MM.1S (cell line): ENCODE measurements at regions not wholly inside any gene's neighbourhood (a gene's known extent, or its start where the extent isn't known, plus 50 kb on each side); places are given as distances from the start of the nearest gene placed in this dataset.

Source experiments
- DNase-seq: peaks from one replicate; pipeline ENCODE4 v3.0.0-alpha.2; 2015
- H2AFZ ChIP-seq: fragments of 300-600 bp; sonication (generic); 2 replicates; pipeline ENCODE4 v1.6.0; 2016; ENCODE audit warnings: antibody characterized with exemption, low read length
- H3F3A ChIP-seq: fragments of 300-600 bp; sonication (generic); 2 replicates; pipeline ENCODE4 v1.6.1; 2016; ENCODE audit warnings: mild to moderate bottlenecking, antibody characterized with exemption, low read length, moderate library complexity, mixed read lengths; ENCODE audit not compliant: insufficient read depth
- H3K27ac ChIP-seq: fragments of 300-600 bp; sonication (generic); 2 replicates; pipeline ENCODE4 v1.5.1; 2016; ENCODE audit warnings: mild to moderate bottlenecking, low read length
- H3K27me3 ChIP-seq: fragments of 300-600 bp; sonication (generic); replicated peaks from 2 replicates; pipeline ENCODE4 v1.6.0; 2016; ENCODE audit warnings: low read length; ENCODE audit not compliant: insufficient read depth
- H3K36me3 ChIP-seq: fragments of 300-600 bp; sonication (generic); replicated peaks from 2 replicates; pipeline ENCODE4 v1.6.1; 2016; ENCODE audit warnings: mild to moderate bottlenecking, low read length, mixed read lengths; ENCODE audit not compliant: insufficient read depth
- H3K4me1 ChIP-seq: fragments of 300-600 bp; sonication (generic); 2 replicates; pipeline ENCODE4 v1.6.1; 2016; ENCODE audit warnings: low read length, mixed read lengths
- H3K4me2 ChIP-seq: fragments of 300-600 bp; sonication (generic); 2 replicates; pipeline ENCODE4 v1.6.0; 2016; ENCODE audit warnings: low read depth, low read length
- H3K4me3 ChIP-seq: fragments of 300-600 bp; sonication (generic); 2 replicates; pipeline ENCODE4 v1.5.1; 2016; ENCODE audit warnings: low read length, mixed read lengths
- H3K79me2 ChIP-seq: fragments of 300-600 bp; sonication (generic); 2 replicates; pipeline ENCODE4 v1.6.1; 2016; ENCODE audit warnings: mixed run types, low read length, mixed read lengths
- H3K9ac ChIP-seq: fragments of 300-600 bp; sonication (generic); 2 replicates; pipeline ENCODE4 v1.6.1; 2016; ENCODE audit warnings: low read length, mixed read lengths
- H3K9me2 ChIP-seq: fragments of 300-600 bp; sonication (generic); replicated peaks from 2 replicates; pipeline ENCODE4 v1.6.1; 2016; ENCODE audit warnings: mild to moderate bottlenecking, low read length, mixed read lengths; ENCODE audit not compliant: insufficient read depth
- H3K9me3 ChIP-seq: fragments of 300-600 bp; sonication (generic); replicated peaks from 2 replicates; pipeline ENCODE4 v1.6.1; 2016; ENCODE audit warnings: mild to moderate bottlenecking, low read length, mixed read lengths; ENCODE audit not compliant: insufficient read depth
- H4K20me1 ChIP-seq: fragments of 300-600 bp; sonication (generic); 2 replicates; pipeline ENCODE4 v1.6.1; 2016; ENCODE audit warnings: mild to moderate bottlenecking, low read length, moderate library complexity, mixed read lengths; ENCODE audit not compliant: insufficient read depth
- CTCF ChIP-seq: fragments of 300-600 bp; sonication (generic); IDR thresholded peaks from 2 replicates; pipeline ENCODE4 v1.5.1; 2016; ENCODE audit warnings: antibody characterized with exemption, low read length, mixed read lengths
- EZH2 ChIP-seq: fragments of 300-600 bp; sonication (generic); optimal IDR thresholded peaks from 2 replicates; pipeline ENCODE3; 2017; ENCODE audit warnings: low read depth, mild to moderate bottlenecking, antibody characterized with exemption, low read length, mixed read lengths
- EZH2phosphoT487 ChIP-seq: fragments of 300-600 bp; sonication (generic); IDR thresholded peaks from 2 replicates; pipeline ENCODE4 v1.6.1; 2018; ENCODE audit warnings: antibody characterized with exemption, low read length

- peaks cover 37% of the 10 kb centered on the region for H3K4me1 ChIP-seq
- H3K4me2 ChIP-seq = no peak overlapping the region
- no peaks in the 10 kb centered on the region for H3K9me2 ChIP-seq
- peaks cover 31% of the 10 kb centered on the region for H3F3A ChIP-seq
- H3K27me3 ChIP-seq = no peaks in the 10 kb centered on the region
- no peak for DNase-seq
- TF ChIP-seq EZH2 = no peak
- TF ChIP-seq CTCF = no peak
- TF ChIP-seq EZH2phosphoT487 = no peak
- H2AFZ ChIP-seq = no peak overlapping the region
- no peaks in the 10 kb centered on the region for H4K20me1 ChIP-seq
- no peak overlapping the region for H3K9ac ChIP-seq
- H3K79me2 ChIP-seq = peaks cover 10% of the 10 kb centered on the region
- no peaks in the 10 kb centered on the region for H3K36me3 ChIP-seq
- no peaks in the 10 kb centered on the region for H3K9me3 ChIP-seq
- no peak overlapping the region for H3K27ac ChIP-seq
- H3K4me3 ChIP-seq = no peak overlapping the region
These were observed 257.8 kb downstream of the AUH start for GRCh38 chr9:91103931-91104330.

- TF ChIP-seq CTCF = no peak
- TF ChIP-seq EZH2phosphoT487 = no peak
- TF ChIP-seq EZH2 = no peak
These were observed 255.2 kb downstream of the AUH start for GRCh38 chr9:91106415-91107081.

GRCh38 chr9:91111226-91111625 is 250.5 kb downstream of the AUH start:
- Histone ChIP-seq H3K27me3 (no peaks in the 10 kb centered on the region), H3K9me2 (no peaks in the 10 kb centered on the region), H2AFZ (no peak overlapping the region), H4K20me1 (no peaks in the 10 kb centered on the region), H3K4me2 (no peak overlapping the region), H3K4me1 (no peaks in the 10 kb centered on the region), H3K27ac (no peak overlapping the region), H3K9me3 (no peaks in the 10 kb centered on the region), H3K79me2 (no peaks in the 10 kb centered on the region), H3F3A (no peaks in the 10 kb centered on the region), H3K36me3 (no peaks in the 10 kb centered on the region), H3K9ac (no peak overlapping the region), H3K4me3 (no peak overlapping the region)
- TF ChIP-seq EZH2phosphoT487 = no peak
- TF ChIP-seq EZH2 = no peak
- no peak for DNase-seq

More at GRCh38 chr9:91106415-91107081, 255.2 kb downstream of the AUH start:
- Histone ChIP-seq H3F3A (peaks cover 10% of the 10 kb centered on the region), H3K4me2 (no peak overlapping the region), H3K4me1 (peaks cover 13% of the 10 kb centered on the region), H3K27me3 (no peaks in the 10 kb centered on the region), H4K20me1 (no peaks in the 10 kb centered on the region), H2AFZ (no peak overlapping the region), H3K9me2 (no peaks in the 10 kb centered on the region), H3K79me2 (peaks cover under 1% of the 10 kb centered on the region), H3K36me3 (no peaks in the 10 kb centered on the region), H3K27ac (no peak overlapping the region), H3K9ac (no peak overlapping the region), H3K9me3 (no peaks in the 10 kb centered on the region), H3K4me3 (no peak overlapping the region)
- DNase-seq = no peak

- H3K4me3 ChIP-seq = no peak overlapping the region
- no peaks in the 10 kb centered on the region for H3K9me2 ChIP-seq
- no peak for TF ChIP-seq EZH2phosphoT487
- TF ChIP-seq CTCF = no peak
- TF ChIP-seq EZH2 = no peak
- DNase-seq = no peak
- H3K79me2 ChIP-seq = no peaks in the 10 kb centered on the region
- H3K9ac ChIP-seq = no peak overlapping the region
- no peaks in the 10 kb centered on the region for H3K27me3 ChIP-seq
- H3K36me3 ChIP-seq = no peaks in the 10 kb centered on the region
- H3K27ac ChIP-seq = no peak overlapping the region
- no peak overlapping the region for H3K4me2 ChIP-seq
- no peaks in the 10 kb centered on the region for H3F3A ChIP-seq
- no peak overlapping the region for H2AFZ ChIP-seq
- H3K4me1 ChIP-seq = no peaks in the 10 kb centered on the region
- H4K20me1 ChIP-seq = no peaks in the 10 kb centered on the region
- no peaks in the 10 kb centered on the region for H3K9me3 ChIP-seq
These were observed 249.8 kb downstream of the AUH start for GRCh38 chr9:91111876-91112275.
